H1 (cell line): ENCODE measurements at regions not wholly inside any gene's neighbourhood (a gene's known extent, or its start where the extent isn't known, plus 50 kb on each side); places are given as distances from the start of the nearest gene placed in this dataset.

Experiments used
- CTCF ChIA-PET: fragments of 300-600 bp; sonication (Branson Sonifier 250); formaldehyde crosslinking; loops from one replicate; lab custom pipeline; 2021; ENCODE audit not compliant: partially characterized antibody; lab: Charles Lee
- POLR2A ChIA-PET: fragments of 300-600 bp; sonication (Branson Sonifier 250); formaldehyde crosslinking; loops from one replicate; lab custom pipeline; 2021; ENCODE audit warnings: inconsistent platforms; ENCODE audit not compliant: partially characterized antibody; lab: Charles Lee
- DNase-seq, 2 experiments: peaks; one replicate each; pipeline versions ENCODE4 v3.0.0 to v3.0.0-alpha.2; 2010 to 2022; ENCODE audit warnings: low spot score in 2 of 2, low read depth in 1 of 2, mixed read lengths in 1 of 2
- FAIRE-seq: peaks from 2 replicates; lab custom pipeline; 2011; peaks lifted over from hg19 to GRCh38; lab: Jason Lieb, UNC
- H2AFZ ChIP-seq: 2 replicates; pipeline ENCODE4 v1.8.1; 2012; ENCODE audit warnings: low read length, inconsistent platforms
- H2AK5ac ChIP-seq: 2 replicates; pipeline ENCODE4 v1.6.1; 2013; ENCODE audit warnings: low read depth, low read length
- H2BK120ac ChIP-seq: replicated peaks from 2 replicates; pipeline ENCODE3; 2013; ENCODE audit warnings: low read depth, low read length, inconsistent platforms
- H2BK12ac ChIP-seq: 2 replicates; pipeline ENCODE4 v1.6.1; 2013; ENCODE audit warnings: low read depth, low read length
- H2BK15ac ChIP-seq: 2 replicates; pipeline ENCODE4 v1.6.1; 2013; ENCODE audit warnings: low read length
- H2BK20ac ChIP-seq: 2 replicates; pipeline ENCODE4 v1.6.1; 2013; ENCODE audit warnings: low read length
- H2BK5ac ChIP-seq: 2 replicates; pipeline ENCODE4 v1.6.1; 2013; ENCODE audit warnings: low read depth, low read length
- H3K14ac ChIP-seq: 2 replicates; pipeline ENCODE4 v1.6.1; 2013; ENCODE audit warnings: inconsistent platforms; ENCODE audit not compliant: insufficient read length
- H3K18ac ChIP-seq: 2 replicates; pipeline ENCODE4 v1.6.1; 2013; ENCODE audit warnings: low read length; ENCODE audit errors: extremely low read depth
- H3K23ac ChIP-seq: 2 replicates; pipeline ENCODE4 v1.6.1; 2013; ENCODE audit warnings: inconsistent platforms; ENCODE audit not compliant: insufficient read length
- H3K23me2 ChIP-seq: 2 replicates; pipeline ENCODE4 v1.6.1; 2013; ENCODE audit warnings: low read depth, low read length
- H3K27ac ChIP-seq: 2 replicates; pipeline ENCODE4 v1.6.1; 2011; ENCODE audit warnings: low read depth, low read length, inconsistent platforms
- H3K27me3 ChIP-seq, 4 experiments: replicated peaks in 1 of 4; 1 replicate in 1 of 4; 2 replicates in 3 of 4; pipeline versions ENCODE4 v1.6.1 to v1.8.1; 2011 to 2013; ENCODE audit warnings: low read length in 3 of 4, mild to moderate bottlenecking in 3 of 4, inconsistent platforms in 2 of 4, mixed read lengths in 2 of 4, moderate library complexity in 1 of 4; ENCODE audit not compliant: control insufficient read depth in 3 of 4, insufficient read depth in 3 of 4; ENCODE audit errors: extremely low read depth in 1 of 4
- H3K36me3 ChIP-seq, 4 experiments: 2 replicates each; pipeline versions ENCODE4 v1.6.1 to v1.8.1; 2011 to 2013; ENCODE audit warnings: mild to moderate bottlenecking in 4 of 4, low read length in 3 of 4, moderate library complexity in 2 of 4, control low read depth in 1 of 4, inconsistent platforms in 1 of 4; ENCODE audit not compliant: insufficient read depth in 4 of 4, control insufficient read depth in 2 of 4
- H3K4ac ChIP-seq: replicated peaks from 2 replicates; pipeline ENCODE3; 2013; ENCODE audit warnings: low read length, low read depth, mixed read lengths, inconsistent platforms; ENCODE audit not compliant: insufficient read length
- H3K4me1 ChIP-seq, 4 experiments: replicated peaks in 1 of 4; 1 replicate in 1 of 4; 2 replicates in 3 of 4; pipeline versions ENCODE4 v1.6.1 to v1.8.1; 2011 to 2013; ENCODE audit warnings: low read length in 3 of 4, inconsistent platforms in 2 of 4, mixed read lengths in 1 of 4; ENCODE audit not compliant: insufficient read depth in 4 of 4, control insufficient read depth in 3 of 4
- H3K4me2 ChIP-seq, 2 experiments: 2 replicates each; pipeline versions ENCODE4 v1.6.1 to v1.8.1; 2011 to 2013; ENCODE audit warnings: low read depth in 2 of 2, low read length in 2 of 2, control low read depth in 1 of 2, inconsistent platforms in 1 of 2, mild to moderate bottlenecking in 1 of 2; ENCODE audit not compliant: insufficient read depth in 1 of 2
- H3K4me3 ChIP-seq, 4 experiments: fragments of 200-600, 300-600 bp in 1 of 4; sonication (generic), shearing (Covaris generic), sonication (Bioruptor Twin) in 1 of 4; 2 replicates each; pipeline versions ENCODE4 v1.5.1 to v1.8.1; 2011 to 2016; ENCODE audit warnings: low read length in 4 of 4, low read depth in 3 of 4, control low read depth in 2 of 4, inconsistent platforms in 2 of 4, mild to moderate bottlenecking in 2 of 4, mixed read lengths in 1 of 4, moderate library complexity in 1 of 4; ENCODE audit not compliant: insufficient read depth in 2 of 4; ENCODE audit errors: extremely low read depth in 1 of 4
- H3K56ac ChIP-seq: replicated peaks from 2 replicates; pipeline ENCODE3; 2013; ENCODE audit warnings: low read depth, mild to moderate bottlenecking, mixed read lengths, low read length, inconsistent platforms; ENCODE audit not compliant: insufficient read length
- H3K79me1 ChIP-seq: 2 replicates; pipeline ENCODE4 v1.6.1; 2013; ENCODE audit warnings: low read depth, low read length, control low read depth
- H3K79me2 ChIP-seq, 2 experiments: 2 replicates each; pipeline versions ENCODE4 v1.6.1 to v1.8.1; 2012 to 2013; ENCODE audit warnings: low read length in 2 of 2, mild to moderate bottlenecking in 2 of 2, inconsistent platforms in 1 of 2; ENCODE audit not compliant: insufficient read depth in 2 of 2, control insufficient read depth in 1 of 2
- H3K9ac ChIP-seq, 4 experiments: replicated peaks in 1 of 4; 1 replicate in 1 of 4; 2 replicates in 3 of 4; pipeline versions ENCODE4 v1.6.1 to v1.8.1; 2011 to 2013; ENCODE audit warnings: low read depth in 3 of 4, low read length in 3 of 4, control low read depth in 2 of 4, mild to moderate bottlenecking in 2 of 4, moderate library complexity in 2 of 4, inconsistent platforms in 1 of 4; ENCODE audit errors: extremely low read depth in 1 of 4
- H3K9me3 ChIP-seq, 2 experiments: 2 replicates each; pipeline versions ENCODE4 v1.6.1 to v1.8.1; 2012 to 2013; ENCODE audit warnings: mild to moderate bottlenecking in 2 of 2, moderate library complexity in 2 of 2, control low read depth in 1 of 2, inconsistent platforms in 1 of 2, low read depth in 1 of 2, low read length in 1 of 2, mixed read lengths in 1 of 2; ENCODE audit not compliant: insufficient read depth in 2 of 2
- H4K20me1 ChIP-seq, 2 experiments: replicated peaks in 1 of 2; 2 replicates each; pipeline versions ENCODE3 to v1.8.1; 2011 to 2013; ENCODE audit warnings: inconsistent platforms in 2 of 2, low read length in 2 of 2, mild to moderate bottlenecking in 1 of 2; ENCODE audit not compliant: insufficient read depth in 2 of 2, control insufficient read depth in 1 of 2
- H4K5ac ChIP-seq: 2 replicates; pipeline ENCODE4 v1.6.1; 2013; ENCODE audit warnings: low read length, low read depth, mixed read lengths, inconsistent platforms; ENCODE audit not compliant: insufficient read length
- H4K8ac ChIP-seq: 2 replicates; pipeline ENCODE4 v1.8.0; 2013; ENCODE audit warnings: mild to moderate bottlenecking, moderate library complexity, low read length, inconsistent platforms; ENCODE audit not compliant: insufficient read depth; ENCODE audit errors: extremely low read depth
- H4K91ac ChIP-seq: replicated peaks from 2 replicates; pipeline ENCODE3; 2013; ENCODE audit warnings: low read length, mixed read lengths, inconsistent platforms; ENCODE audit not compliant: insufficient read length
- BRCA1 ChIP-seq: IDR thresholded peaks from 2 replicates; pipeline ENCODE4 v1.6.1; 2012; ENCODE audit warnings: low read depth, low read length, improper control_type of control experiment
- WGBS, 2 experiments: shearing (Covaris generic) in 1 of 2; methylation state at CpG; one replicate each; pipeline versions ENCODE4 v1.1.6 to v1.1.7; 2013 to 2015; ENCODE audit warnings: low lambda C conversion rate in 2 of 2, mixed read lengths in 2 of 2, inconsistent platforms in 1 of 2, low coverage in 1 of 2, missing lambda C conversion rate in 1 of 2; ENCODE audit not compliant: insufficient replicate concordance in 2 of 2, insufficient coverage in 1 of 2, insufficient read length in 1 of 2; ENCODE audit errors: extremely low coverage in 1 of 2, missing lambda C conversion rate in 1 of 2; 5-methylcytosine and 5-hydroxymethylcytosine counted together

DNA sequence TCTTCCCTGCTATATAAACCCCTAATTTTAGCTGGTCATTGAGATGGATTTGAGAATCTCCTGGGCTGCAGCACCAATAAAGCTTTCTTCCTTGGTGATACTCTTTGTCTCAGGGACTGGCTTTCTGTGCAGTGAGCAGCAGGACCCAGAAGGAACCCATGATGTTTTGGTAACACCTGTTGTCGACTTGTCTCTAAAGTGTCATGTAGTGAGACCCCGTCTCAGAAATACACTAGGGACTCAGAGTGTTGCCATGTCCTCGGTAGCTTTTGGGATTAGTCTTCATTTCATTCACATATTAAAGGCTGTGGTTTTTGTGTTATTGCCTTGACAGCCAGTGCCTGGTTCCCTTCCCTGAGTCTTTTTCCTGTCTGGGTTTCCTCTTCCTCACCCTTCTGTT, 1078.7 kb downstream of the TBC1D22A start:
- Histone ChIP-seq H2BK20ac (no peak overlapping the region), H3K4me3 (no peak overlapping the region)

More for the DNA sequence above, 1078.7 kb downstream of the TBC1D22A start:
- H4K20me1 ChIP-seq = no peaks in the 10 kb centered on the region
- H3K79me2 ChIP-seq = no peaks in the 10 kb centered on the region
- H2AFZ ChIP-seq = no peak overlapping the region
- no peak overlapping the region for H4K8ac ChIP-seq
- no peak overlapping the region for H4K5ac ChIP-seq
- no peak overlapping the region for H3K18ac ChIP-seq
- no peaks in the 10 kb centered on the region for H3K79me1 ChIP-seq
- POLR2A ChIA-PET = no interaction called here
- CTCF ChIA-PET = interaction anchor here (1.1 to 1.2 kb wide), 2 partner anchors 14 to 651 kb away, joined by 4 read pairs; no protein-coding TSS in a partner anchor
- H2BK15ac ChIP-seq = no peak overlapping the region
- H3K4ac ChIP-seq = no peak overlapping the region
- H3K14ac ChIP-seq = no peak overlapping the region
- no peak overlapping the region for H3K27ac ChIP-seq
- no peaks in the 10 kb centered on the region; a peak in 1 of 7 replicates for H3K27me3 ChIP-seq
- H2BK12ac ChIP-seq = no peak overlapping the region
- H2BK120ac ChIP-seq = no peak overlapping the region
- no peak overlapping the region for H3K4me2 ChIP-seq
- H3K36me3 ChIP-seq = no peaks in the 10 kb centered on the region
- no peak overlapping the region for H4K91ac ChIP-seq
- no peak overlapping the region for H2BK5ac ChIP-seq
- no peaks in the 10 kb centered on the region; a peak in 1 of 7 replicates for H3K4me1 ChIP-seq
- DNase-seq (no peak), FAIRE-seq (no peak)
- H2AK5ac ChIP-seq = no peak overlapping the region
- no peaks in the 10 kb centered on the region for H3K9me3 ChIP-seq
- TF ChIP-seq BRCA1 = no peak
- H3K23me2 ChIP-seq = no peaks in the 10 kb centered on the region
- no peak overlapping the region for H3K23ac ChIP-seq
- no peak overlapping the region for H3K9ac ChIP-seq
- 61% methylated on average over 3 of the region's 3 CpGs; no CpG with 5 or more reads in 1 of the 2 experiments for WGBS, 2 experiments
- H3K56ac ChIP-seq = no peak overlapping the region
